GM12891 (cell line): ENCODE measurements at regions not wholly inside any gene's neighbourhood (a gene's known extent, or its start where the extent isn't known, plus 50 kb on each side); places are given as distances from the start of the nearest gene placed in this dataset.

Experiments used
- PAX5 ChIP-seq: IDR thresholded peaks from 2 replicates; pipeline ENCODE4 v1.6.1; 2011; ENCODE audit warnings: low read length, moderate library complexity, mild to moderate bottlenecking; ENCODE audit not compliant: insufficient read depth, severe bottlenecking
- POLR2A ChIP-seq: IDR thresholded peaks from 2 replicates; pipeline ENCODE4 v1.6.1; 2011; ENCODE audit warnings: low read depth, low read length, control low read depth
- POLR2AphosphoS5 ChIP-seq: IDR thresholded peaks from 2 replicates; pipeline ENCODE4 v1.6.1; 2011; ENCODE audit warnings: low read depth, low read length, control low read depth
- TAF1 ChIP-seq: IDR thresholded peaks from 2 replicates; pipeline ENCODE4 v1.6.1; 2011; ENCODE audit warnings: low read depth, low read length, control low read depth

DNA sequence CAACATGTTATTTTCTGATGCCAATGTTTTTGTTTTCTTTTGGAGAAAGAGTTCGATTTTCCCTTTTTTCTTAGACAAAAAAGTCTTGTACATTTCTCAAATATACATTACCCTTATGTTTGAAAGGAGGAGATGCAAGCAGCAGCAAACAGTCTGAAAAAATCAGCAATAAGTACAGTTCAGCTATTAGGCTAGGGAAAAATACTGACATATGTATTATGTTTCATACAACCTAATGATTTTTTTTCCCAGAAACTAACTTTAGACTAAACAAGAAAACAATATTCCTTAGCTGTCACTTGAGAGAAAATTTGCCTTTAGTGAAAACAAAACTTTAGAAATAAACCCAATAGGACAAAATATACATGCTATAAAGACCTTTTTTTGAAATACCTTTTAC lies 1223.5 kb downstream of the SLITRK1 start:
- no peak for TF ChIP-seq POLR2AphosphoS5
- no peak for TF ChIP-seq POLR2A
- no peak for TF ChIP-seq TAF1
- no peak for TF ChIP-seq PAX5
